Hippocampal formation (tissue), 2 donors: ENCODE measurements at regions not wholly inside any gene's neighbourhood (a gene's known extent, or its start where the extent isn't known, plus 50 kb on each side); places are given as distances from the start of the nearest gene placed in this dataset.
A peak's percentile ranks its signal among the peaks of the same experiment; 100 is the strongest.
"Not testable (repeated sequence)": the region's sequence is repeated elsewhere in the genome, so short reads cannot be mapped to it uniquely, and the experiment has no call there.

Experiments
- DNase-seq, 2 donors: peaks; one replicate each; lab custom pipeline; 2025; lab: John Stamatoyannopoulos, UW

GRCh38 chr6:113697632-113698410, 159.3 kb upstream of the MARCKS start:
- no peak for DNase-seq

DNA sequence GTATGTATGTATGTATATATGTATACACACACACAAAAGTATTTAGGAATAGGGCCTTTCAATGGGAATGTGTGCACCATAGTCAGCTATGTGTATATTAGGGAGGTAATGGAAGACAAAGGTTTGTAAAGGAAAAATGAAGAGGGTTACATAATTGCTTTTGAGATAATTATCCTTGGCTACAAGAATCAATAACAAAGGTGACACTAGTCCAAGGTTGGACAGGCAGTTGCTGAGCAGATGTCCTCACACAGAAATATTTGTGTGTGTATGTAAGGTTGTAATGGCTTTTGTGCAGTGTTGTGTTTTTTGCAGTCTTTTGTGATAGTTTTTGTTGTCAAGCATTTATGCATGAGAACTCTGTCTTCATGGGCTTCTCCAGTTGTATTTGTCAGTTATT, 157.9 kb upstream of the MARCKS start:
- no peak for DNase-seq

DNA sequence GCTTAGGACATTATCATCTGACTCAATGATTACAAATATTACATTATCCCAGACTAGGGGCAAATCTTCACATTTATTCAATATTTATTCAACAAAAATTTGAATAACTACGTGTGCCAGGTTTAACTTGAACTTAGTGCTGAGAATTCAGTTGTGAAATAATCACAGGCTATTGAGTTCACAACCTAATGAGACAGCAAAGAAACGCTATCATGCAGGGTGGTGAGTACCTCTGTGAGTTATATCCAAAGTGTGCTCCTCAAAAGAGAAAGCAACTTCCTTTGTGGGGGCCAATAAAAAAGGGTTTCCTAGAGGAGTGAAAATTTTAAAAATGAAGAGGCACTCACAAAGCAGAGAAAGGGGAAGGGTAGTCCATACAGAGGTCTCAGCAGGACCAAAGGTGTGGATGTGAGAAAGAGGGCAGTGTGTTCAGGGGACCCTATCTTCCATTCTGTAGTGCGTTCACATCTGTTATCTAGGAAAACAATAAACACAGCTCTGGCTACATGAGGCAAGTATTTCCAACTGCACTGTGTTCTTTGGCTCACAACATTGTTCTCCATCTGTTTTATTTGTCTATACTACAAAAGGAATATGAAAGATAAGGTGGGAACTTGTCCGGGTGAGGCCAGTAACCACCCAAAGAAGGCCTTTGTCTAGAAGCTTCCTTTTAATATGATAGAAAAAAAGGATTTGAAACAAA, 155.4 kb upstream of the MARCKS start:
- DNase-seq, result no peak

- no peak for DNase-seq
Measured at GRCh38 chr6:113707194-113707593, 150.0 kb upstream of the MARCKS start.

DNA sequence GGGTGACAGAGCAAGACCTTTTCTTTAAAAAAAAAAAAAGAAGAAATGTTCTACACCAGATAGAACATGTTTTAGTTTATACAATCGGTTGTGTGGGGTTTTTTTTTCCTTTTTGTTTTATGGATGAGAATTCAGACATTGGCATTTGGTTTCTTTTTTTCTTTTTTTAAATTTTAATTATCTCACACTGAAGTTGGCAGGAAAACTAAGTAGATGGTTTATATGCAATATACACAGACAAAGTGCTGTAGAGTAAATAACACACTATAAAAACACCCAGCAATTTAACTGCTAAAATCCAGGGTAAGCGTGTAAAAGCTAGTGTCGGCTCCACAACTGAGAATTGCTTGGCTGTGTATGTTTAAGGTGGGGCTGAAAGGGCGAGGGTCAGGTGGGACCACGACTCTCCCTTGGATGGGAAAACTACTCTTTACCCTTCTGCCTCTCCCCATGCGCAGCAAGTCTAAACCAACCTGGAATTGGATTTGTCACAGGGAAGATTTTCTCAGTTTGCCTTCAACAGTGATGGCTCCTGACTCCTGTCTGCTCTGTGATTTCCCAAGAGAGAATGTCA, 147.1 kb upstream of the MARCKS start:
- DNase-seq, result no peak

- no peak for DNase-seq
Measured at GRCh38 chr6:113713665-113714064, 143.5 kb upstream of the MARCKS start.

- no peak for DNase-seq
Measured at GRCh38 chr6:113718588-113718987, 138.6 kb upstream of the MARCKS start.

- no peak for DNase-seq
Measured at GRCh38 chr6:113719064-113719463, 138.1 kb upstream of the MARCKS start.

DNA sequence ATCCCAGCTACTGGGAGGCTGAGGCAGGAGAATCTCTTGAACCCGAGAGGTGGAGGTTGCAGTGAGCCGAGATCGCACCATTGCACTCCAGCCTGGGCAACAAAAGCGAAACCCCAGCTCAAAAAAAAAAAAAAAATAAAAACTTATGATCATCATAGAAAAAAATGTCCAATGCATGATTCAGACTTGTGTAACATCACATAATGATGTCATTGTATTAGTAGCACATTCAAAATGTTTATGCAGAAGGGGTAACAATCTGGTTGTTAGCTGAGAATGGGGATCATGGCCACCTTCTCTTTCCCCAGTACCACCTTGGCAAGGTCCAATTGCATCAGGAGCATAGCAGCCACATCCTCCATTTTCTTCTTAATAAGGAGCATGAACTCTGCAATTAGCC, 137.6 kb upstream of the MARCKS start:
- no peak for DNase-seq

- DNase-seq, result no peak
Measured at GRCh38 chr6:113723182-113723581, 134.0 kb upstream of the MARCKS start.

DNA sequence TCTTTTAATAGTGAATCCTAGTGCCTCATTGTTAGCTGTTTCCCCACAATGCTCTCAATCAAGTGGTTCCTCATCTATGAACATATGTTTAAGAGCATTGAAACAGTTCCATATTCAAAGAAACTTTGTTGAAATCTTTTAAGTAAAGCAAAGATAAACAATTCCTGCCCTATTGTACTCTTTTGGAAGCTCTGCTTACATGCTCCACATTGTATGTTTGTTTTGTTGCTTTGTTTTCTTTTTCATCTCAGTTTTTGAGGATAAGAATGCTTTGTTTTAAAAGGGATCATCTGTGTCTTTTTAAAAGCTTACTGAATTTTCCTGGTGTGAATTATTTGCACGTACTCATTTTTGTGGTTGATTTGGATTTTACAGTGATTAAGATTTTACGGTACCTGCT, 132.2 kb upstream of the MARCKS start:
- not testable (repeated sequence) for DNase-seq

- no peak for DNase-seq
Measured at GRCh38 chr6:113731541-113731940, 125.6 kb upstream of the MARCKS start.

GRCh38 chr6:113732384-113732966, 124.7 kb upstream of the MARCKS start:
- DNase-seq, result peak; percentile 58 to 66

DNA sequence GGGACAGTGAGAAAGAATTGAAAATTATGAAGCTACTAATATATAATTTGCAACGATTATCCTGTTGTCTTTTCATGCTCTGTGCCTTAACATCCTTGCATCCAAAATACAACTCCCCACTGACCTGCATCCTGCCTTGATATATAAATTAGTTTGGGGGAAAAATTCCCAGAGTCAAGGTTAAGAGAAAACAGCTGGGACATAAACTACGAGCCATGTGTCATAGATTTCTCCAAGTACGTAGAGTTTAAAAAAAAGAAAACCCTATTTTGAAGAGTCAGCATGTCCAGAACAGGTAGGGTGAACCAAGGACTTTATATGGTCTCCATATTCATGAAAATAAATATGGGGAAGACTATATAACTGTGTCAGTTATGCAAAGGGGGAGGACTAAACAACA, 123.8 kb upstream of the MARCKS start:
- no peak for DNase-seq

DNA sequence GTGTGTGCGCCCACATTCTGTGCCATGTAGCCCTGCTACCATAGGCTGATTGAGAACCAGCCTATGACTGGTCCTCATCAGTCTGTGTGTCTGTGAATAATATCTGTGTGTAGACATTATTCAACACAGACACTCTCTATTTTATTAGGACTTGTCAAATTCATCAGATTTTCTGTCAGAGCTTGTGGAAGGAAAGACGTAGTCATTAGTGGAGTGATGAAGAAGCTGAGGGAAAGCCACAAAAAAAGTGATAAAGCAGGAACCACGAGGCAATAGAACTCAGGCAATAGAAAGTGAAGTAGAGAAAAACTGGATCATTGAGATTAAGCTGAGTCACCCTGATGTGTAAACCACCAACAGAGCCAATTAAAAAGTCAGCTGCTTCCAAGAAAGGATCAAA, 122.2 kb upstream of the MARCKS start:
- no peak for DNase-seq

- DNase-seq, result no peak
Measured at GRCh38 chr6:113735491-113735890, 121.7 kb upstream of the MARCKS start.

DNA sequence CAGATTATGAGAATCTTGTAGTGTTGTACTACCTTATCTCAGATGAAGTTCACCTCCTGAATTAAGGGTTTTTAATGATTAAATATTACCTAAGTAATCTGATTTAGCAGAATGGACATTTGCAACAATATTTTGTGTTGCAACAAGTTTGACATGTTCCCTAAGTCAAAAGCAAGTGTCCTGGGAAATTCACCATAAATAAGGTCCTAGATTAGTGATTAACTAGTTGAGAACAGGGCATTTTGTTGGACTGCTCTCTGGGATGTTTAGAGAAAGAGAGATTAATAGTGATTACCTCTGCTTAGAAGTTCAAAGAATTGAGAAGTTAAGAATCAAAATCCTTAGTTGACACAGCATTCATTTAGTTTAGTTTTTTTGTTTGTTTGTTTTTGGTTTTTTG, 120.2 kb upstream of the MARCKS start:
- DNase-seq, result no peak

- no peak for DNase-seq
Measured at GRCh38 chr6:113739041-113739655, 118.0 kb upstream of the MARCKS start.

DNA sequence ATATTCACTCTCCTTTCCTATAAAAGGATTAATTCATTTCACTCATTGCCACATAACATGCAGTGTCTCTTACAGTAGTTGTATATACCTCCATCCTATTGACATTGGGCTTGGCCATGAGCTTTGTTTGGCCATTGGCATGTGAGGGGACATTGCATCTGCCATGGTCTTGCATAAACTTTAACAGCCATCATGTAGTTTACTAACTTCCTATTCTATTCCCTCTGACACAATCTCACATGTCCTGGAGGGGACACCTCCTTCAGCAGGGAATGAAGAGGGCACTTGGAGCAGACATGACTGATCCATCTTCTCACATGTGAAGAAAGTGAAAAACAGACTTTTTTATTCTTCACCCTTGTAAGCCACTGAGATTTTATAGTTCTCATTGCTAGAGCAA, 115.5 kb upstream of the MARCKS start:
- no peak for DNase-seq

DNA sequence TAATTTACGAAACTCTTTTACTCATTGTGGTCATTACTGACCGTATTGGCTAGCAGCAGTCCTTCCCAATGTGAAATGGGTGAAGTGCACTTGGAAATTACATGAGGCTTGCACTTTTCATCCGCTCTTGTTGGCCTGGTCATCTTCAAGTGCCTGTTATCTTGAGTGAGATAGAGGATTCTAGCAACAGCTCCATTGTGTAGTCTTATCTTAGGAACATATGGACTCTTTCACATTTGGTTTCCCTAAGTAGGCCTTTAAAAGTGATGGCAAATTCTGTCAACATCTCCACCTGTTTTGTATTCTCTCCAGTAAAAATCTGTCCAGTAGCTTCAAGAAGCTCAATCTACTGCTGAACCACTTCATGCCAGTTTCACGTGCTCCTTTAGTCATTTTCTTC, 114.8 kb upstream of the MARCKS start:
- DNase-seq, result no peak

DNA sequence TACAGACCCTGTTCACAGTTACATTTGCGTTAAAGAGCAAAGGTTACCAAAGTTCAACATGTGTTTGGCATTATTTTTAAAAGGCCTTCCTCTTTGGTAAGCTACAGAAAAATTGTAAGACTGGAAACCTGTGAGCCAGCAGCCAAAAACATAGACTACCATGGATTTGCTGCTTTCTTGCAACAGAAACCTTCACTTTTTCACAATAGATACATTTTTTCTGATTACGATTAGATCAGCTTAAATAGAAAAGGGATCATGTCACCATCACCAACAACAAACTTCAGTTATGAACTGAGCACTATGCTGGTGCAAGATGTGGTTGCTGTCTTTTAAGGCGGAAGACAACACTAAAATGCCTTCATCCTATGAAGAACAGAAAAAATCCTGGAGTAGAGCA, 112.3 kb upstream of the MARCKS start:
- DNase-seq, result no peak

- no peak for DNase-seq
Measured at GRCh38 chr6:113750151-113750855, 106.8 kb upstream of the MARCKS start.
